Stomach (tissue), 8 donors: ENCODE measurements at regions not wholly inside any gene's neighbourhood (a gene's known extent, or its start where the extent isn't known, plus 50 kb on each side); places are given as distances from the start of the nearest gene placed in this dataset.

Experiments
- DNase-seq, 2 donors: peaks; one replicate each; pipeline versions ENCODE4 v3.0.0 to v3.0.0-alpha.2; 2013 to 2019
- H3K27ac ChIP-seq, 5 donors: fragments of 200-600 bp in 4 of 5; sonication (generic) in 4 of 5; one replicate each; pipeline ENCODE4 v1.5.1; 2013 to 2019; ENCODE audit warnings: mild to moderate bottlenecking in 1 of 5, moderate library complexity in 1 of 5
- H3K27me3 ChIP-seq, 3 donors: fragments of 200-600 bp; sonication (generic); one replicate each; pipeline ENCODE4 v1.5.1; 2017 to 2019; ENCODE audit warnings: mixed run types in 1 of 3
- H3K36me3 ChIP-seq, 4 donors: fragments of 200-600 bp; sonication (generic); 1 replicate in 3 of 4; 2 replicates in 1 of 4; pipeline ENCODE4 v1.5.1; 2016 to 2019
- H3K4me1 ChIP-seq, 4 donors: fragments of 200-600 bp; sonication (generic); one replicate each; pipeline ENCODE4 v1.5.1; 2016 to 2019
- H3K4me3 ChIP-seq, 4 donors: fragments of 200-600 bp; sonication (generic) in 3 of 4; one replicate each; pipeline ENCODE4 v1.5.1; 2016 to 2019; ENCODE audit warnings: mild to moderate bottlenecking in 1 of 4
- H3K9me3 ChIP-seq, 4 donors: fragments of 200-600 bp; sonication (generic); one replicate each; pipeline ENCODE4 v1.5.1; 2016 to 2019
- EP300 ChIP-seq: sonication (generic); formaldehyde crosslinking; IDR thresholded peaks from one replicate; pipeline ENCODE4 v1.6.1; 2017; ENCODE audit warnings: antibody characterized with exemption
- POLR2A ChIP-seq, 4 donors: fragments of 450-650 bp; IDR thresholded peaks; one replicate each; pipeline ENCODE4 v1.6.1; 2016; ENCODE audit warnings: antibody characterized with exemption in 4 of 4, control low read depth in 2 of 4, mild to moderate bottlenecking in 1 of 4, moderate library complexity in 1 of 4
- POLR2AphosphoS5 ChIP-seq, 3 donors: sonication (generic); formaldehyde crosslinking; IDR thresholded peaks; one replicate each; pipeline ENCODE4 v1.6.1; 2016; ENCODE audit warnings: antibody characterized with exemption in 3 of 3
- WGBS, 5 donors: extraction: QIAGEN DNeasy Blood & Tissue Kit in 3 of 5; methylation state at CpG; one replicate each; pipeline versions ENCODE4 v1.1.5 to v1.1.7; 2013 to 2018; 5-methylcytosine and 5-hydroxymethylcytosine counted together
- intact Hi-C: fragments of 100-400 bp; cut with DNase I; formaldehyde crosslinking; loops from one replicate; pipeline ENCODE4 v1.15.1; 2023; ENCODE audit warnings: low total_unique reads
- TF ChIP-seq, protein P1 (sequence below), 7 experiments: fragments of 450-650 bp in 4 of 7; fragments of 200-600 bp in 3 of 7; sonication (generic) in 3 of 7; IDR thresholded peaks; one replicate each; pipeline ENCODE4 v1.5.1; 2016 to 2019; ENCODE audit warnings: antibody characterized with exemption in 7 of 7, control low read depth in 2 of 7, mild to moderate bottlenecking in 1 of 7
- donor health status: healthy with polysubstance abuse.
- donor health status: Bipolar disorder and iron deficiency.
- donor health status: healthy.

DNA sequence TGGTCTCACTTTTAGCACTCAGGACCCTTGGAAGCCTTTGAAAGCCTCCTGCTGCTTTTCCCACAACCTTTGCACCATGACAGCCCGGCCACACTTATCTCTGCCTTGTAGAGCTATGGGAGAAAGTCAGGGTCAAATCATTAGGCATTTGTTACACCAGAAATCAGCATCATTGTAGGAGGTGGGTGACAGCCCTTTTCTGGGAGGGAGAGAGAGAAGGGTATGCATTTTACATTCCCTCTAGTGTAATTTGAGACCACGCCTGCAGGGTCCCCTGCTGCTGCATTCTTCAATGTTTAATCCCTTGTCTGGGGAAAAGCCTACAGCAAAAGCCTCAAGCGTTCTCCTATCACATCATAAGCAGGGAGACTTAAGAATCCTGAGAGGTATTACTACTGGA, 766.8 kb upstream of the FAM98A start:
- intact Hi-C loops: no loop called here
- peak in 1 of 2 donors; percentile 19 for DNase-seq
- no peaks in the 10 kb centered on the region for H3K9me3 ChIP-seq
- no peaks in the 10 kb centered on the region for H3K36me3 ChIP-seq
- H3K4me1 ChIP-seq: no peaks in the 10 kb centered on the region
- TF ChIP-seq POLR2AphosphoS5 (IDR thresholded peaks at IDR 0.05) (no peak), POLR2A (IDR thresholded peaks at IDR 0.05) (no peak)
- H3K27ac ChIP-seq: no peak overlapping the region
- H3K4me3 ChIP-seq: no peak overlapping the region
- no peaks in the 10 kb centered on the region for H3K27me3 ChIP-seq
- 30 to 41% (median 36%) methylated on average over 3 of the region's 3 CpGs for WGBS, 5 donors

DNA sequence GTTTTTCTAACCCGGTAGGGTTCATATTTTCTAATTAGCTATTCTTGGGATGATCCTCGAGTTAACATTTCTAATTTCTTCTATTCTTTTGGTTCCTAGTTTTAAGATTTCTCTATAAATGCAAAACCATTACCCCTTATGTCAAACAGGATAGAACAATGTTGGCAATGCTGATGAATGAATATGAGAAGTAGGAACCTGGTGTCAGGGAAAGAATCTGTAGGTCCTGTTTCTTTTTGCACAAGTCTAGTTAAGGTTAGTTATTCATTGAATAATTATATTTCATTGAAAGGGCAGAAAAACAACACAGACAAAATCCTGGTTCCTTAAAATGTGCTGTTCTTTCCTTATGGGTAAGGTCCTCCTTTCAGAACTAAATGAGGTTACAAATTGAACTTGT, 766.4 kb upstream of the FAM98A start:
- DNase-seq: no peak
- TF ChIP-seq, protein P1, sequence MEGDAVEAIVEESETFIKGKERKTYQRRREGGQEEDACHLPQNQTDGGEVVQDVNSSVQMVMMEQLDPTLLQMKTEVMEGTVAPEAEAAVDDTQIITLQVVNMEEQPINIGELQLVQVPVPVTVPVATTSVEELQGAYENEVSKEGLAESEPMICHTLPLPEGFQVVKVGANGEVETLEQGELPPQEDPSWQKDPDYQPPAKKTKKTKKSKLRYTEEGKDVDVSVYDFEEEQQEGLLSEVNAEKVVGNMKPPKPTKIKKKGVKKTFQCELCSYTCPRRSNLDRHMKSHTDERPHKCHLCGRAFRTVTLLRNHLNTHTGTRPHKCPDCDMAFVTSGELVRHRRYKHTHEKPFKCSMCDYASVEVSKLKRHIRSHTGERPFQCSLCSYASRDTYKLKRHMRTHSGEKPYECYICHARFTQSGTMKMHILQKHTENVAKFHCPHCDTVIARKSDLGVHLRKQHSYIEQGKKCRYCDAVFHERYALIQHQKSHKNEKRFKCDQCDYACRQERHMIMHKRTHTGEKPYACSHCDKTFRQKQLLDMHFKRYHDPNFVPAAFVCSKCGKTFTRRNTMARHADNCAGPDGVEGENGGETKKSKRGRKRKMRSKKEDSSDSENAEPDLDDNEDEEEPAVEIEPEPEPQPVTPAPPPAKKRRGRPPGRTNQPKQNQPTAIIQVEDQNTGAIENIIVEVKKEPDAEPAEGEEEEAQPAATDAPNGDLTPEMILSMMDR (IDR thresholded peaks at IDR 0.05): no peak
- no peak for TF ChIP-seq POLR2A (IDR thresholded peaks at IDR 0.05)
- TF ChIP-seq EP300: no peak
- no peak for TF ChIP-seq POLR2AphosphoS5 (IDR thresholded peaks at IDR 0.05)

DNA sequence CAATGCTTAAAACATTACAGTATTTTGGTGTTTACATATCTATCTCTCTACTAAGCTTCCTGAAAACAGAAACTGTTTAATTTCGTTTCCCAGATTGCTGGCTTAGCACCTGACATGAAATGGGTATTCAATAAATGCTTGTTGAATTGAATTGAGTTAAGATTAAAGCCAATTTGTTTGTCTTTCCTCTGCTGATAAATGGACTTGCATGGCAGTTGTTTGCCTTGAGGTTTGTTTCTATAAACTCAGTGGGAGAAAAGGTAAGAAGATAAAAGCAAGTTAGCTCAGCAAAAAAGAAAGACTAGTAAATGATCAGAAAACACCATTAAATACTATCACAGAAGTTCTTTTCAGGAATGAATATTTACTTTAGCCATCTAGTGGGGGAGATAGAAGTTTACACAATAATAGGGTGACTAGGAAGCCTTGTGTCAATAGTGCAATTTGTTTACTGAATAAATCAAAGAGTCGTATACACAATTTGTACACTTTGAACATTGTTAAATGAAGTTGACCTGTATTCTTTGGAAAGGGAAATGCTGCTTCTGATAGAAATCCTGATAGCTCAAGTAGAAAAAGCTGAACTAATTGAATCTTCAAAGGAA, 754.5 kb upstream of the FAM98A start:
- intact Hi-C loops: no loop called here
- peak in 1 of 3 donors; percentile 25 for TF ChIP-seq POLR2AphosphoS5 (IDR thresholded peaks at IDR 0.05)
- no peak for TF ChIP-seq POLR2A (IDR thresholded peaks at IDR 0.05)
- TF ChIP-seq, protein P1 (IDR thresholded peaks at IDR 0.05): no peak
- no peak overlapping the region for H3K27ac ChIP-seq
- peak in 1 of 2 donors; percentile 45 for DNase-seq
- H3K4me3 ChIP-seq: no peak overlapping the region
- no peaks in the 10 kb centered on the region for H3K9me3 ChIP-seq
- WGBS, 5 donors: 5 to 18% (median 15%) methylated on average over 2 of the region's 2 CpGs
- H3K36me3 ChIP-seq: no peaks in the 10 kb centered on the region
- peaks cover 0 to 11% (median 0%) of the 10 kb centered on the region in 4 donors for H3K4me1 ChIP-seq
- H3K27me3 ChIP-seq: no peaks in the 10 kb centered on the region

More for the DNA sequence above, 766.4 kb upstream of the FAM98A start:
- H3K27ac ChIP-seq: no peak overlapping the region
- no peaks in the 10 kb centered on the region for H3K27me3 ChIP-seq
- no peaks in the 10 kb centered on the region for H3K4me1 ChIP-seq
- intact Hi-C loops: no loop called here
- H3K4me3 ChIP-seq: no peak overlapping the region
- H3K9me3 ChIP-seq: no peaks in the 10 kb centered on the region
- 77 to 89% (median 86%) methylated on average over 2 of the region's 2 CpGs for WGBS, 5 donors
- no peaks in the 10 kb centered on the region for H3K36me3 ChIP-seq

DNA sequence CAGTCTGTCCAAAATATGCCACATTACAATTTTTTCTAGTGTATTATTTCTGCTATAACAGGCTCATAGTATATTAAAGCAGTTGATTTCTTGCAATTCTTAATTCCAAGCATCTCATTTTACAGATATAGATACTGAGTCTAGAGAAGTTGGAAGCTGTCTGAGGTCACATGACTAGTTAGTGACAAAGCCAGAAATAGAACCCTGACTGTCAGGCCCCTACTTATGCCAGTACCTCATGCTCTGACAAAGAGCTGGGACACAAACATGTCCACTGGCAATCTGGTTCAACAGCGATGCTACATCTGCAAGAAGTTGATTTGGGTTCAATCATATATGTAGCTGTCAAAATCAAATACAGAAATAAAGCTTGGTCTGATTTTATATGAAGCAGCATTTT, 750.4 kb upstream of the FAM98A start:
- Histone ChIP-seq H3K36me3 (no peaks in the 10 kb centered on the region), H3K4me3 (no peak overlapping the region), H3K9me3 (no peaks in the 10 kb centered on the region), H3K4me1 (peaks cover 0 to 11% (median 0%) of the 10 kb centered on the region in 4 donors), H3K27ac (no peak overlapping the region), H3K27me3 (no peaks in the 10 kb centered on the region)
- TF ChIP-seq, protein P1 (IDR thresholded peaks at IDR 0.05): no peak
- TF ChIP-seq POLR2A (IDR thresholded peaks at IDR 0.05): no peak
- TF ChIP-seq EP300: no peak
- TF ChIP-seq POLR2AphosphoS5 (IDR thresholded peaks at IDR 0.05): no peak
- WGBS, 5 donors: 88 to 95% (median 92%) methylated on average over 1 of the region's 1 CpG
- no peak for DNase-seq
- intact Hi-C loops: no loop called here

DNA sequence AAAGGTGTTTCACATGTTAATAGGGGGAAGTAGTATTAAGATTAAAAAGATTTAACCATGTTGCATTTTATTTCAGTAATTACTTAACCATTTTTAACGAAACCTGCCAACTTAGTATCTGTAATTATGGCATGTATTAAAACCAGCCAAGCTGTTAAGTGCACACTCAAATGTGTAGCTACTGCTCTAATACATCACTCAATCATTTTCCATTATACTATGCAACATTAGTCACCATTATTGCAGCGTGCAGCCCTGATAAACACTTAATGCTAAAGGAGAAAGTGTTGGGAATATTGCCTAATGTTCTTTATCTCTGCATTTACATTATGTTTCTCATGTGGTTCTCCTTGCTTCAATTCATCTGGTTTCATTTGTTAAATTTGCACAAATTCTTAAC, 745.9 kb upstream of the FAM98A start:
- 46 to 77% (median 57%) methylated on average over 2 of the region's 2 CpGs for WGBS, 5 donors
- peak in 1 of 2 donors; percentile 16 for DNase-seq
- intact Hi-C loops: no loop called here
- Histone ChIP-seq H3K4me1 (no peaks in the 10 kb centered on the region), H3K36me3 (no peaks in the 10 kb centered on the region), H3K9me3 (no peaks in the 10 kb centered on the region), H3K4me3 (no peak overlapping the region), H3K27ac (no peak overlapping the region), H3K27me3 (no peaks in the 10 kb centered on the region)
- no peak for TF ChIP-seq POLR2A (IDR thresholded peaks at IDR 0.05)
- TF ChIP-seq, protein P1 (IDR thresholded peaks at IDR 0.05): no peak
- no peak for TF ChIP-seq EP300
- no peak for TF ChIP-seq POLR2AphosphoS5 (IDR thresholded peaks at IDR 0.05)
